HG02642 (cell line): ENCODE measurements at regions not wholly inside any gene's neighbourhood (a gene's known extent, or its start where the extent isn't known, plus 50 kb on each side); places are given as distances from the start of the nearest gene placed in this dataset.
"Not testable (repeated sequence)": the region's sequence is repeated elsewhere in the genome, so short reads cannot be mapped to it uniquely, and the experiment has no call there.

Experiments
- ATAC-seq: cut with Tn5 transposase; IDR thresholded peaks from one replicate; pipeline ENCODE4 v1.9.1; 2021; ENCODE audit warnings: mild to moderate bottlenecking; ENCODE audit not compliant: unreplicated experiment, poor library complexity

GRCh38 chrX:74251006-74251930 lies 52.7 kb upstream of the ZCCHC13 start:
- no peak for ATAC-seq

- no peak for ATAC-seq
Observed at GRCh38 chrX:74250574-74250973, 53.4 kb upstream of the ZCCHC13 start.

- no peak for ATAC-seq
Observed at GRCh38 chrX:74249963-74250362, 54.0 kb upstream of the ZCCHC13 start.

- ATAC-seq, result no peak
Observed at GRCh38 chrX:74248889-74249288, 55.1 kb upstream of the ZCCHC13 start.

- ATAC-seq, result no peak
Observed at GRCh38 chrX:74246524-74246923, 57.5 kb upstream of the ZCCHC13 start.

- ATAC-seq, result no peak
Observed at GRCh38 chrX:74242484-74243138, 61.4 kb upstream of the ZCCHC13 start.

- ATAC-seq, result no peak
Observed at GRCh38 chrX:74242050-74242449, 61.9 kb upstream of the ZCCHC13 start.

GRCh38 chrX:74238771-74239170 lies 65.2 kb upstream of the ZCCHC13 start:
- no peak for ATAC-seq

- no peak for ATAC-seq
Observed at GRCh38 chrX:74234818-74235217, 69.2 kb upstream of the ZCCHC13 start.

- ATAC-seq, result no peak
Observed at GRCh38 chrX:74232859-74233258, 71.1 kb upstream of the ZCCHC13 start.

GRCh38 chrX:74231625-74232024 lies 72.4 kb upstream of the ZCCHC13 start:
- no peak for ATAC-seq

- no peak for ATAC-seq
Observed at GRCh38 chrX:74230094-74230493, 73.9 kb upstream of the ZCCHC13 start.

- no peak for ATAC-seq
Observed at GRCh38 chrX:74225111-74225510, 78.9 kb upstream of the ZCCHC13 start.

- no peak for ATAC-seq
Observed at GRCh38 chrX:74220277-74220676, 83.7 kb upstream of the ZCCHC13 start.

- no peak for ATAC-seq
Observed at GRCh38 chrX:74218895-74219294, 85.1 kb upstream of the ZCCHC13 start.

GRCh38 chrX:74216421-74216820 lies 87.6 kb upstream of the ZCCHC13 start:
- ATAC-seq, result no peak

GRCh38 chrX:74211911-74212310 lies 92.1 kb upstream of the ZCCHC13 start:
- no peak for ATAC-seq

GRCh38 chrX:74207539-74207938 lies 96.4 kb upstream of the ZCCHC13 start:
- no peak for ATAC-seq

- ATAC-seq, result no peak
Observed at GRCh38 chrX:74195605-74196004, 108.4 kb upstream of the ZCCHC13 start.

GRCh38 chrX:74195120-74195519 lies 108.9 kb upstream of the ZCCHC13 start:
- no peak for ATAC-seq

GRCh38 chrX:74187211-74187610 lies 116.8 kb upstream of the ZCCHC13 start:
- ATAC-seq, result no peak

- not testable (repeated sequence) for ATAC-seq
Observed at GRCh38 chrX:74183047-74183446, 120.9 kb upstream of the ZCCHC13 start.
